HG03469 (cell line): ENCODE measurements at regions not wholly inside any gene's neighbourhood (a gene's known extent, or its start where the extent isn't known, plus 50 kb on each side); places are given as distances from the start of the nearest gene placed in this dataset.

Experiments used
- ATAC-seq: cut with Tn5 transposase; IDR thresholded peaks from one replicate; pipeline ENCODE4 v1.9.1; 2021; ENCODE audit warnings: mild to moderate bottlenecking, moderate library complexity, moderate number of reproducible peaks; ENCODE audit not compliant: unreplicated experiment

DNA sequence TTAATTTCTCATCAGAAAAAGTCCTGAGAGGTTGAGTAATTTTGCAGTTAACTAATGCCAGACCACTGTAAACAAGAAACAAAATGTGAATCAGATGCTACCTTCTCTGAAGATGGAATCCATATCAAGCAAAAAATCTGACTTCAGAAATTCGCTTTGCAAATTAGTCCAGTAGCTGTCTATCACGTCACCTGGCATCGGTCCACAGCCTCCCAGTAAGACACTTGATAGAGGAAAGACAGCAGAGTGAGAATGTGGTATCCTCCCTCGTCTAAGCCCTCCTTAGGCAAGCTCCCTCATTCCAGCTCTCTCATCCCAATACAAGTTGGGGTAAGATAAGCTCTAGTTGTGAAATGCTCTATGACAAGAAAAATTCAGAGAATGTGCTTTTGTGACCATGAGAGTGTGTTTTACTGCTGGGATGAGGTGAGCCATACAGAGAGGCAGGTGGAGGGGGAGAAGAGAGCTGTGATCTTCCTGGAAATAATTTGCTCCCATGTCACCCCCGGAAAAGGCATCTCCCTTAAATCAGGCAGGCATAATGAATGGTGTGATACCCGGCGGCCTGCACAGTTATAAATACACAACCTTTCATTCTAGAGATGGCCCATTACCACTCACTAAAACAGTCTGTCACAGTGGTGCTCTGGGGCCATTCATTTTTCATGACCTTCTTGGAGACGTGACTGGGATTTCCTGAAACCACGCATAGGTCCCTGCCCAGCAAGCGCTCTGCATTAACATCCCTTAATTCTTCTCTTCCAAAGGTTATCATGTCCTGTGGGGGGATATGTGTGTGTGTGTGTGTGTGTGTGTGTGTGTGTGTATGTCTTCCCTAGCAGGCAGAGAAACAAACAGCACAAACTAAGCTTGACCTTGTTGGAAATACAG is 602.0 kb upstream of the KCNMB2 start:
- no peak for ATAC-seq

DNA sequence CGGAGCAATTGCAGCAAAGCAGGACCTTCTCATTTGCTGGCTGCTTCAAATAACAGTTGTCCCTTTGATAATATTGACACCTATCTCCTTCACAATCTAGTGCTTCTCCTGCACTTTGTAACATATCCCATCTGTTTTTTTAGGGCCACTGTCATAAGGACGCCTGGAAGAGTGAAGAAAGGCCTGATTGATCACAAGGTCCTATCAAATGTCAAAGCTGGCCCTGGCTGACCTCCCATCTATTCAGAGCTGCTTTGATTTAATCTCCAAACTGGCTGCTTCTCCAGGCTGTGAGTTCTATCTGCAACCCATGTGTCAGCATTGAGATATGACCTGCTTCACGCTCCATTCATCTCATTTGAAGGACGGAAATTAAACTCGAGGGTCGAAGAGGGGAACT is 601.2 kb upstream of the KCNMB2 start:
- ATAC-seq = no peak

DNA sequence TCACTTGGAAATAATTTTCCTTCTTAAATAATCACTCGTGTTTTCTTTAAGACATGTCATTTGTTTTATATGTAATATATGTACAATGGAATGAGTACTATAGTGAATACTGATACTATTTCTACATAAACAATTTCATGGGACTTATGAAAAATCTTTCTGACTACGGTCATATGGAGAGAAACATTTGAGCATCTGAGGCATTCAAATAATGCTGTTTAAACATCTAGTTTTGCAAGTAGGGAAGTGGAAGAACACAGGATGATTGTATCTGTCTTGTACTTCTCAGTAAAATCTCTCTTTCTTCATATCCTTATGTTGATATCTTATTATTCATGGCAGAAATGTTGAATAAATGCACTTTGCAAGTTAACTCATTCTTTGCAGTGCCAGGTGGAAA is 599.5 kb upstream of the KCNMB2 start:
- no peak for ATAC-seq

DNA sequence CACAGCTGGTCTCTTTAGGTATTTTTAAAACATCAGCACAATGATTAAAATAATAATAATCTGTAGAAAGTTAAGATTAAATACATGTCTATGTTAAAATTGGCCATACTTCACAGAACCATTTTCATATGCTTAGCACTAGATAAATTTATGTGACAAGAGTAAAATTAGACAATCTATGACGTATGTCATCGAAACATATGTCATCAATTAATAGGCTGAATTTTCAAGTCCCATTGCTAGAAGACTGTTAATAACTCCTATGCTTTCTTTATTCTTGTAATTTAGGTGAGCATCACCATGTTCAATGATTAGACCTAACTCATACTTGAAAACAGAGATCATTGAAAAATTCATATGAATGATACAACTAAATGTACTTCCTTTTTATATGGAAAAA is 593.3 kb upstream of the KCNMB2 start:
- no peak for ATAC-seq

DNA sequence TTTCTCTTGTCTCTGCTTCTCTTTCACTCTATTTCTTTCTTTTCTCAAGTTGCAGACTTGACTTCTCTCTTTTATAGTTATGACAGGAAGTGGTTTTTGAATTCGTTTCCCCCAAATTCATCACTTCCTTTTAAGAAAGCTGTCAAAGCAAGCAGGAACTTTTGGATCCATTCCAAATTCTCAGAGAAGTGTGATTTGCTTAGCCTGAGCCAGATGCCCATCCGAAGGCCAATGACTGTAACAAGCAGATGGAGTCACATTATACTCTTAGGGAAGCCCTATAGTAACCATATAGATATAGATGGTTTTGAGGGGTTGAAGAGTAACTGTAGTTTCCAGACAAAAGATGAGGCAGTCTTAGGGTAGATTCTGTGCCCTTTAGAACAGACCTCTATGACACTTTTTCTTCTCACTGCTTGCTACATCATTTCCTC is 592.0 kb upstream of the KCNMB2 start:
- no peak for ATAC-seq

DNA sequence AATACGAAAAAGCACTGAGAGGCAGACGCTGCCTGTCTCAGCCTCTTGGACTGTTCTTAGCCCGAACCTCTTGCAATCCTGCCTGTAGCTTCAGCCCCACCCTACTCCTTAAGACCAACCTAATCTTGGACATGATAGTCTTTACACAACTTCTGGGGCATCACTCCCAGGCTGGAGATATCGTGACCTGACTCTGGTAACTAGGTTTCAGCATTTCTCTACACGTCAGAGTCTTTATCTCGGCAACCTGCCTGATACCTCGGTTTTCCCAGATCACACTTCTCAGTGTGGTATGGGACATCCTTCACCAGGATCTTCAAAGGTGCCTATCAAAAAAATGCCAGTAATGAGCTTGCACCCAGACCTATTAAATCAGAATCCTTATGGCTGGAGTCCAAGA is 590.2 kb upstream of the KCNMB2 start:
- no peak for ATAC-seq

DNA sequence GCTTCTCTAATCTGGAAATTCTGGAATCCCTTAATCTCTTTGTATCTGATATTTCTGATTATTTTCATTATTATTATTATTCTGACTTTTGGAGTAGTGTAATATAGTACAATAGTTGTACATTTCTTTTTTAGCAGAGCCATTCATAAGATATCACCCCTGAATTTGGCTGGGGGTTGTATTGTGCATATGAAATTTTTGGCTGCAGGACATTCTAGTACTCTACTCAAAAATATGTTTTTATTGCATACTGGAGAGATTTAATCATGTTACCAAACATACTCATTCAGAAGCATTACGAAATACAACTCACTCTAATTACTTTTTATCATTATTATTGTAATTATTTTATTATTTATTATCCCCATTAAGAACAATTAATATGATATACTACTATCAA is 589.7 kb upstream of the KCNMB2 start:
- no peak for ATAC-seq

DNA sequence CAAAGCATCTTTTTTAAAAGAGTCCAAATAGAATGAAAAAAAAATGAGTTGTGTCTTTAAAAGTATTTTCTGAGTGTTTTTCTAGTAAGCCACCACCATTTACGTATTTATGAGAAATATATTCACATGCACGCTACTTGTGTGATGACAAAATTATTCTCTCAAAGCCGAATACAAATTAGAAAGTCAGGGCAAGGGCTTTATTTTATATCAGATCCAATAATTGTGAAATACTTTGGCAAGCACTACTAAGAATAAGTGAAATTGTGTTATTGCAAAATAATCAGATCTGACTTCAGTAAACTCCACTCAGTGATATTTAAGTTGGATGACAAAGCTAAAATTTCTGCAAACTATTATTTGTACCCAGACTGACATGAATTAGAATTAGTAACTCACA is 589.3 kb upstream of the KCNMB2 start:
- no peak for ATAC-seq

DNA sequence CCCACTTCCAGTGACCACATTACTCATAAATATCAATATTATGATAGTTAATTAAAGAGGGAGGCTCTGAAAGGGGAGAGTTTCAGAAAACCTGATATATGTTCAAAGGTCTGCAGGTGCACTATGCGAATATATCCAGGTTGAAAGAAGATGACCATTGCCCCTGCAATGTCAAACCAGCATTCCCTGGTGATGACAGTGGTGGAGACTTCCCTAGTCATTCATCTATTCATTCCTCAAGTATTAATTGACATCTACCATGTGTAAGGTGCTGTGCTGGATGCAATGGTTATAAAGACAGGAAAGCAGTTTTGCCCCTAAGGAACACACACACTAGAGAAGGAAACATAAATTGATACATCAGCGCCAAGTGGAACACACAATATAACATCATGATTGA is 588.3 kb upstream of the KCNMB2 start:
- ATAC-seq = no peak

DNA sequence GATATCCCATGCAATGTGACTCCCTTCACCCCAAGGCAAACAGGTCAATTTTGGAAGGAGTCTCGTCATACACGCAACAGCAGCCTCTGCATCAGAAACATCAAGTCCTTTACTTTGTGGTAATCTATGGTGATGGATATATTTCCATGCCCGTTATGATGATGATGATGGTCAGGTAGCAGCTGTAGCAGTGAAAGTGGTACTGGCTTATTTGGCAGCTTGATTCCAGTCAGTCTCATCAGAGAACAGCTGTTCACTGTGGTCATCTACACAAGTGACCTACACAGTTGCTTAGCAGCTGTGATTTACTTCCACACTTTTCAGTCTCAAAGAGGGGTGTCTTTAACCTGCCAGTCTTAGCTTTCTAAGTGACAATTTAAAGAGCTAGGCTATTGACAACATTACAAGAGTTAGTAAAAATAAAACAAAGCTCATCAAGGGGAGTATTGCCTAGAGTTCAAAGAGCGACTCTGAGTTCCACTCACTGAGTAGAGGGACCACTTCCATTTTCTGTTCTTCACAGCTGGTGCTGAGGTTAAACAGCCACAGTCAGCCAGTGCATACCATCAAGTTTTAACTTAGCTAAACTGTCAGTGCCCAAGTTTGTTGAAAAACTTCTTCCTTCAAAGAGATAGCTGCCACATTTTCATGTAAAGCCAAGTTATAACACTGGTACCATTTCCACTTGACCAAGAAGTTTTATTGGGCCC is 587.4 kb upstream of the KCNMB2 start:
- no peak for ATAC-seq

DNA sequence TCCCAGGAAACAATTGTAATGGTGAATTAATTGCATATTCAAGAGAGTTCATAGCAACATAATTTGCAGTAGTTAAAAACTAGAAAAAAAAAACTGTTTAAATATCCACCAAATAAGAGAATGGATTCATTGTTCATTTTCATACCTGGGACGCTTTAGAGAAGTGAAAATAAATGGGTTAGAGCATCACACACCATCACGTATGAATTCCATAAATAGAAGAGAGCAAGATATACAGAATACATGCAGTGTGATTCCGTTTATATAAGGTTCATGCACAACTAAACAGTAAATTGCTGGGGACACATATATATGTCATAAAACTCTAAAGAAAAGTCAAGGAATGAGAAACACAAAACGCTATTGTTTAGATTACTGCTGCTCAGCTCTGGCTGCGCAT is 577.0 kb upstream of the KCNMB2 start:
- ATAC-seq = peak; percentile 42

DNA sequence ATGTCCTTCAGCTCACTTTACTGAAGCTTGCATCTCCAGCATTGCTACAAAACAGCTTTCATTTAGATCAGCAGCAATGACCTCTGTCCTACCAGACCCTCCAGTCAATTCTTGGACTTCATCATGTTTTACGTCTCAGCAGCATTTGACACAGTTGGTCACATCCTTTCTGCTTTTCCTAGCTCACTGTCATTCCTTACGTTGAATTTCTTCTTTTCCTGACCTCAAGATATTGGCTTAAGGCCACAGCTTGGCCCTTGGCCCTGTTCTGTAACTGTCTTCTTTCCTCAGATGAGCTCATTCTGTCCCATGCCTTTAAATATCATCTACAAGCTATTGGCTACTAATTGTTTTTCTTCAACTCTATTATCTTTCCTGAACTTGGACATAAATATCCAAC is 576.2 kb upstream of the KCNMB2 start:
- no peak for ATAC-seq

DNA sequence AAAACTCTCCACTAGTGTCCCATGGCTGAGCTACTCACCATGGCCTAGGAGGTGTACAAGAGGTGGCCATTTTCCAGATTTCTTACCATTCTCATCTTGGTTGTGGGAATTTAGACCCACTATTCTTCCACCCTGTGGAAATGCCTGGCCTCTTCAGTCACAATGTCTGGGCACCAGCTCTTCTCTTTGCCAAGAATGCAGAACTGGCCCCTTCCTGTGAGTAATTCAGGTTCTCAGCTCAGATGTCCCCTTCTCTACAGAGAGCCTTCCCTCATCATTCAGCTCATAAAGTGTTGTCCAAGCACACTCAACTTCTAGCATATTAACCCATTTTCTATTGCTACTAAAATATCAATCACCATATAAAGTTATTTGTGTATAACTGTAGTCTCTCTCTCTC is 575.5 kb upstream of the KCNMB2 start:
- no peak for ATAC-seq

DNA sequence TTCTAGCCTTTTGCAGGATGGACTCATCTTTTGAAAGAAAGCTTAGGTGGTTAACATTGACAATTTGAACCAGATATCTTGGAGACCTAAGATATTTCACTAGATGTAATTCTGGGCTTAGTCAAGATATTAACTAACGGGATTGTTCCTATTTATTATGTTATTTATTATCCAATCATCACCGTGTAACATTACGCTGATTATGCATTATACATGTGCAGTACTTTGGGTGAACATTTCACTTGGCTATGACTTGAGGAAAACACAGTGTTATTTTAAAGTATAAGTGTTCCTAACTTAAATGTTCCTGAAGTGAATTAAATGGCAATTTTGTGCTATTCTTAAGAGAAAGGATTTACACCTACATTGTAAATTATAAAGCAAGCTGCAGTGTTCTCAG is 574.5 kb upstream of the KCNMB2 start:
- no peak for ATAC-seq

DNA sequence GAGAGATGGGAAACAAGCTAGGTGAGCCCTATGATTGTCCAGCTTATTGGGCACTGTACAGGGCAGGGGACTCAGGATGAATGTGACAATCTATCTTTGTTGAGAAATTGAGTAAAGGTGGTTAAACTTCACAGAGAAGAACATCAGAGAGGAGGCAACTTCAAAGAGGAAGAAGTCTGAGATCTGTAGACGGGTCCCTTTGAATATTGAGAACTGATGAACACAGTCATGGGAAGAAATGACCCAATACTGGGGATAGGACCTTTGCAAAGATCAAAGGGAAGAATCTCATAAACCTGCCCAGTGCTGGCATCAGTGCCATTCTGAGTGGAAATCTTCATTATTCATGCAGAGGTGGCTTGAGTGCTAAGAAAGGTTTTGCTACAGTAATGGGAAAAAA is 569.7 kb upstream of the KCNMB2 start:
- ATAC-seq = no peak

DNA sequence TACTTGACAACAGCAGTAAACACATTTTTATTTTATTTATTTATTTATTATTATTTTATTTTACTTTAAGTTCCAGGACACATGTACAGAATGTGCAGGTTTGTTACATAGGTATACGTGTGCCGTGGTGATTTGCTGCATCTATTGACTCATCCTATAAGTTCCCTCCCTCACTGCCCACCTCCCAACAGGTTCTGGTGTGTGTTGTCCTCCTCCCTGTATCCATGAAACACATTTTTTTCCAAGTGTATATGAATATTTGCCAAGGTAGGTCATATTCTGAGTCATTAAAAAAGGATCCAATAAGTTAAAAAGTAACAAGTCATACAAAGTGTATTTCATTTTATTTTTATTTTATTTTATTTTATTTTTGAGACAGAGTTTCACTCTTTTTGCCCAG is 567.3 kb upstream of the KCNMB2 start:
- no peak for ATAC-seq

DNA sequence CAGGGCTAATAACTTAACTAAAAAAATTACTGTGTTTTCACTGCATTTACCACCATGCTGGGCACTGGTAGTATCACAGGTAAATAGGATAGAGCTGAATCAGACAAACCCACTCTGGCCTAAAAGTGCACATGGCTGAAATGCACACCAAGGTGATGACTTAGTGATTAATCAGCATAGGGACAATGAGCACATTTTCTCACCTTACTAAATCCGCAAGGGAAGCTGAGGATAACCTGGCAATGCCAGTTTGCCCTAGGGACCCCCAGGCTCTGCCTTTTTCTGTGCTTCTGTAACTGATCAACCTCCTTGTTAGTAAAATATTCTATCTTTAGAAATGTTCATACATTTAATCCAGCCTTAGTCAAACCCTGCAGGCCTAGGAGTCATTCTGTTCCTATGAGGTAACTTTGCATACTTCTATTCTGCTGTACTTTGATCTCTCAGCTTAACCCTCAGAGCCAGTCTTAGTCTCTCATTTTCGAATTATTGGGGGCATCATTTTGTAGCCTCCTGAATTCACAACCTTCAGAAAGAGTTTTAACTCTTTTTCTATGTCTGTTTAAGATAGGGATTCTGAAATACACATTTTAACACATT is 562.9 kb upstream of the KCNMB2 start:
- ATAC-seq = no peak

DNA sequence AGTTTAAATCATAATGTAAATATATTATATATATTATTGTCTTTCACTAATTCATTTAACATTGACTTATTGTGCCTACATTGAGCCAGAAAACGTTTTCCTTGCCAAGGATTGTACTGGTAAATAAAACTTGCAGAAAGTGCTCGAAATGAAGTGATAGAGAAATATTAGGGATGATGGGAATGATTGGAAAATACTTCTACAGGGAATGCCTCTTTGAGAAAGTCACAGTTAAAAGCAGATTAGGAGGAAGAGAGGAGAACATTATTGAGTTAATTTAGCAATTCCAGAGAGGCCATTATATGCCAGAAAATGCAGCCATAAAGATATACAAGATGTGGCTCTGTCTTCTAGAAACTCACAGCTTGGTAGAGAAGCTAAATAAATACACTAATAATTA is 560.0 kb upstream of the KCNMB2 start:
- no peak for ATAC-seq

DNA sequence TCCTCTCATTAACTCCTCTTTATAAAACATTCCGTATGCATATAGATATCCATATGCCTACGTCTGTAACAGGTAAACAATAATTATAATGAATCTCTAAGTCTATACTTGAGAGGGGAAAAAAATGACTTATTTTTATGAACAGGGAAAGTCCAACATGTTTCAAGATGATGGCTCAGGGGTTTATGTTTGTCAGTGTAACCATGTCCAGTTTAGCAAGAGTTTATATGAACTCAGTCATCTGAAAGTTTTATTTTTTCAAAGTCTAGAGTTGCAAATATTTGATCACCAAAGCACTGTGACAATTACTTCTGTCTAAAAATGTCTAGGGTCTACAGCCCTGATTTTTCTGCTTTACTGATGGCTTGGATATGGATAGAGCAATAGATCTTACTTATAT is 559.4 kb upstream of the KCNMB2 start:
- ATAC-seq = no peak

DNA sequence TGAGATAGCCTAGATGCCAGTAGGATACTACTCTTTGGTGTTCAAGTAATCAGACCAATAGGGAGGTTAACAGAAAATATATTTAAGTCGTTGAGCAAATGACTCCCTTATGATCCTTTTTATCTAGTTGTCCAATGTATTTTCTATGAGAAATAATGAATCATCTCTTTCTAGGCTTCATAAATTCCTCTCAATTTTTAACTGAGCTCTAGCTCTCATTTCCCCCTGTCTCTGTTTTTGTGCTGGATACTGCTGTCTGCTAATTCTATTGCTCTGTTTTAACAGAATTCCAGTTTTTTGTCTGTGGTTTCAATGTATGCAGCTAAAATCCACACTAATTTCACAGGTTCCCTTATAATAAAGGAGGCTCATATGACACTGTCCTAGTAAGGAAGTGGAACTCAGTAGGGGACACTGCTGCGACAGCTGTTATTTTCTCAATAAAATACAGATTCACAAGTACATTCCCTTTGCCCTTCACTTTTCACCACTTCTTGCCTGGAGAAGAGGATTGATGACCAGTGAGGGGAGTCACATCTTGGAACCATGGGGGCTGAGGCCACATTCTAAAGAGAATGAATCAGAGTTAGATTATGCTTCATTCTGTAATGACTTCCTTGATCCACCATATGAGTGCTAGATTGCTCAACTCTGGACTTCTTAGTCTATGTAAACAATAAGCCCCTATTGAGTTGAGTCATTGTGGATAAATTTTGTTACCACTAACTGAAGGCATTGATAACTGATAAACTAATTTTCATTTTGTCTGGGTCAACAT is 558.7 kb upstream of the KCNMB2 start:
- no peak for ATAC-seq

DNA sequence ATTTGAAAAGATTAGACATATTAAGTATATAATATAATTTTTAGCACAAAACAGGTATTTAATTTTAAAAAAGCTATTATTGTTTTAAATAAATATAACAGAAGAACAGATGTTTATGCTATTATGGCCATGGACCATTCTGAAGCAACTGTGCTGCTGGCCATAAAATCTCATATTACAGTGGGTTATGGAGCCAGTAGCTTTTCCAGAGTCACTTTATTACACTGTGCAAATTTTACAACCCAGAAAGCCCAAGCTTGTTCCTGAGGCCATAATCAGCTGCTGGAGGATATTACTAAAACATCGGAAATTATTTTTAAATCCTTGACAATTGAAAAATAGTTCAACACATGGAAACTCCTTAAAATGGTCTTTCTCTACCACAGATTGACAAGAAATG is 557.3 kb upstream of the KCNMB2 start:
- no peak for ATAC-seq
